KMS-11 (cell line): ENCODE measurements at regions not wholly inside any gene's neighbourhood (a gene's known extent, or its start where the extent isn't known, plus 50 kb on each side); places are given as distances from the start of the nearest gene placed in this dataset.
"Not testable (repeated sequence)": the region's sequence is repeated elsewhere in the genome, so short reads cannot be mapped to it uniquely, and the experiment has no call there.

ENCODE experiments used
- H2AFZ ChIP-seq: fragments of 200-600 bp; sonication (generic); 2 replicates; pipeline ENCODE4 v1.6.1; 2016; ENCODE audit warnings: antibody characterized with exemption, mixed run types, low read depth
- H3K27ac ChIP-seq: fragments of 200-600 bp; sonication (generic); 2 replicates; pipeline ENCODE4 v1.6.1; 2016; ENCODE audit warnings: mild to moderate bottlenecking, mixed run types
- H3K27me3 ChIP-seq: fragments of 200-600 bp; sonication (generic); 2 replicates; pipeline ENCODE4 v1.6.1; 2017; ENCODE audit warnings: mild to moderate bottlenecking, low read depth, mixed run types, moderate library complexity; ENCODE audit not compliant: insufficient read depth
- H3K36me3 ChIP-seq: fragments of 200-600 bp; sonication (generic); 2 replicates; pipeline ENCODE4 v1.6.1; 2017; ENCODE audit warnings: mild to moderate bottlenecking, mixed run types; ENCODE audit not compliant: insufficient read depth
- H3K4me1 ChIP-seq: fragments of 200-600 bp; sonication (generic); 2 replicates; pipeline ENCODE4 v1.6.1; 2016; ENCODE audit warnings: mild to moderate bottlenecking, low read depth, mixed run types; ENCODE audit not compliant: poor library complexity, severe bottlenecking
- H3K4me2 ChIP-seq: fragments of 200-600 bp; sonication (generic); 2 replicates; pipeline ENCODE4 v1.7.0; 2016; ENCODE audit warnings: mild to moderate bottlenecking, mixed run types
- H3K4me3 ChIP-seq: fragments of 200-600 bp; sonication (generic); IDR thresholded peaks from 2 replicates; pipeline ENCODE4 v1.6.1; 2017; ENCODE audit warnings: low read depth, low read length, mixed read lengths; ENCODE audit not compliant: insufficient read depth
- H3K79me2 ChIP-seq: fragments of 200-600 bp; sonication (generic); 2 replicates; pipeline ENCODE4 v1.6.1; 2016; ENCODE audit warnings: low read depth, mixed run types; ENCODE audit not compliant: insufficient read depth
- H3K9ac ChIP-seq: fragments of 200-600 bp; sonication (generic); 2 replicates; pipeline ENCODE4 v1.6.1; 2016; ENCODE audit warnings: mild to moderate bottlenecking, mixed run types
- H4K20me1 ChIP-seq: fragments of 200-600 bp; sonication (generic); 2 replicates; pipeline ENCODE4 v1.6.1; 2016; ENCODE audit warnings: mild to moderate bottlenecking, mixed run types; ENCODE audit not compliant: insufficient read depth
- TF ChIP-seq, protein P1 (sequence below): fragments of 200-600 bp; sonication (generic); conservative IDR thresholded peaks from 2 replicates; pipeline ENCODE4 v1.6.1; 2017; ENCODE audit warnings: low read depth, mild to moderate bottlenecking, antibody characterized with exemption, low read length, moderate library complexity, mixed read lengths

GRCh38 chr13:24943136-24943535 lies 152.8 kb upstream of the PABPC3 start:
- H3K36me3 ChIP-seq: no peaks in the 10 kb centered on the region
- H3K4me3 ChIP-seq: no peak overlapping the region
- no peaks in the 10 kb centered on the region for H4K20me1 ChIP-seq
- no peak overlapping the region for H3K9ac ChIP-seq
- TF ChIP-seq, protein P1, sequence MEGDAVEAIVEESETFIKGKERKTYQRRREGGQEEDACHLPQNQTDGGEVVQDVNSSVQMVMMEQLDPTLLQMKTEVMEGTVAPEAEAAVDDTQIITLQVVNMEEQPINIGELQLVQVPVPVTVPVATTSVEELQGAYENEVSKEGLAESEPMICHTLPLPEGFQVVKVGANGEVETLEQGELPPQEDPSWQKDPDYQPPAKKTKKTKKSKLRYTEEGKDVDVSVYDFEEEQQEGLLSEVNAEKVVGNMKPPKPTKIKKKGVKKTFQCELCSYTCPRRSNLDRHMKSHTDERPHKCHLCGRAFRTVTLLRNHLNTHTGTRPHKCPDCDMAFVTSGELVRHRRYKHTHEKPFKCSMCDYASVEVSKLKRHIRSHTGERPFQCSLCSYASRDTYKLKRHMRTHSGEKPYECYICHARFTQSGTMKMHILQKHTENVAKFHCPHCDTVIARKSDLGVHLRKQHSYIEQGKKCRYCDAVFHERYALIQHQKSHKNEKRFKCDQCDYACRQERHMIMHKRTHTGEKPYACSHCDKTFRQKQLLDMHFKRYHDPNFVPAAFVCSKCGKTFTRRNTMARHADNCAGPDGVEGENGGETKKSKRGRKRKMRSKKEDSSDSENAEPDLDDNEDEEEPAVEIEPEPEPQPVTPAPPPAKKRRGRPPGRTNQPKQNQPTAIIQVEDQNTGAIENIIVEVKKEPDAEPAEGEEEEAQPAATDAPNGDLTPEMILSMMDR: no peak
- no peaks in the 10 kb centered on the region for H3K79me2 ChIP-seq
- no peaks in the 10 kb centered on the region for H3K27me3 ChIP-seq
- H3K4me1 ChIP-seq: no peaks in the 10 kb centered on the region
- no peak overlapping the region for H3K27ac ChIP-seq
- H2AFZ ChIP-seq: no peak overlapping the region
- no peak overlapping the region for H3K4me2 ChIP-seq

GRCh38 chr13:24944073-24944472 lies 151.9 kb upstream of the PABPC3 start:
- H3K27me3 ChIP-seq, H4K20me1 ChIP-seq, H3K4me1 ChIP-seq, H3K36me3 ChIP-seq, H3K79me2 ChIP-seq, H3K4me2 ChIP-seq, H3K4me3 ChIP-seq, H3K9ac ChIP-seq, H3K27ac ChIP-seq, H2AFZ ChIP-seq: not testable (repeated sequence)

DNA sequence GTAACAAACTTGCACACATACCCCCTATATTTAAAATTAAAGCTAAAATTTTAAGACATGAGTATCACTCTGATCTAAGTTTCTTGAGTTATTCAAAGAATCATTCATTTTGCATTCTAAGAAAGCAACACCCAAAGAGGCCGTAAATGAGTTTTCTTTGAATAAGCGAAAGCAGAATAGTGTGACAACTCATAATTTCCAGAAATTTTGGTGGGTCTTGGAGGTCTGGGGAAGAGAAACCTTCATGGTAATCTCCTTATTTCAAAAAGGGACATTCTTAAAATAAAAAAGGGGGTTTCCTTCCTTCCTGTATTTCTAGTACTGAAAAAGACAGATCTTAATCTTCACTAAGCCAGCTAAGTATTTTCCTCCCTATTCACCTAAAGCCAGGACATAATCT lies 147.0 kb upstream of the PABPC3 start:
- H4K20me1 ChIP-seq, H3K9ac ChIP-seq, H3K27ac ChIP-seq, H3K36me3 ChIP-seq, H3K79me2 ChIP-seq, H3K27me3 ChIP-seq, H3K4me1 ChIP-seq, H2AFZ ChIP-seq, H3K4me3 ChIP-seq, H3K4me2 ChIP-seq: not testable (repeated sequence)

DNA sequence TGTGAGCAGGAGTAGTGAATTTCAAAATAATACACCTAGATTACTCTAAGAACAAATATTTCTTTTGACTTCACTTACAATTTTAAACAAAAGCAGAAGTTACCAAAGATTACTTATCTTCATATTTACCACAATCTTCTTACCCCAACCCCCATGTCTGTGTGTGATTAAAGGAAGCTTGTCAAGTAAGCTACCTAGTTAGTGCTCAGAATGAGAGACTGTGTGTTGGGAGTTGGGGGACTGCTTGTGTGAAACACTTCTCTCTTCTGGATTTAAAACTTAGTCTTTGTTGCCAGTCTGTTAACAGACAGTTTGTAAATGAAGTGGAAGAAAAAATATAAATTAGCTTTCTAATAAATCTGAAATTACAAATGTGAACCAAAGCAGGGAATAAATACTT lies 145.3 kb upstream of the PABPC3 start:
- H3K36me3 ChIP-seq, H2AFZ ChIP-seq, H3K27me3 ChIP-seq, H3K79me2 ChIP-seq, H3K27ac ChIP-seq, H3K9ac ChIP-seq, H3K4me1 ChIP-seq, H3K4me3 ChIP-seq, H3K4me2 ChIP-seq, H4K20me1 ChIP-seq: not testable (repeated sequence)

DNA sequence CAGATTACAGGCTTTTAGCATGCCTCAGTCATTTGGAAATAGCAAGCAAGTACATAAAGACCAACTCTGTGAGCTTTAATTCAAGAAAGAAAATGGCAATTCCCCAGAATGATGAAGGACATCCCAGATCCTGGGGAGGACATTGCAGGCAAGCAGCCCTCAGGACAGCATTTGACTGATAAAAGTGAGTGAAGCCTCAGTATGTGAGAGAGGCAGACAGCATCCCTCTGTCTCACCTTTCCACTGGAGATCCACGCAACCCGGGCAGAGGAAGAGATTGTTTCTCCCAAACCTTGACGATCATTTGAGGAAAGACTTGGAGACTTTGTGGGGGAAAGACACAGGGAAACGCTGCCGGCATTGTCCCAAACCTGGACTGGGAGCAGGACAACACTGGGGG lies 128.0 kb upstream of the PABPC3 start:
- not testable (repeated sequence) for H3K4me1 ChIP-seq, H3K36me3 ChIP-seq, H3K27me3 ChIP-seq, H3K4me3 ChIP-seq, H3K27ac ChIP-seq, H4K20me1 ChIP-seq, H3K79me2 ChIP-seq
- H2AFZ ChIP-seq: peak overlapping the region; percentile 85
- H3K9ac ChIP-seq: peak overlapping the region; percentile 53; the same call in 1 of the 2 replicates
- peak overlapping the region; percentile 66 for H3K4me2 ChIP-seq

- not testable (repeated sequence) for H2AFZ ChIP-seq, H3K4me2 ChIP-seq, H3K36me3 ChIP-seq, H3K4me3 ChIP-seq, H3K27ac ChIP-seq, H3K79me2 ChIP-seq, H3K27me3 ChIP-seq, H3K4me1 ChIP-seq, H4K20me1 ChIP-seq, H3K9ac ChIP-seq
- TF ChIP-seq, protein P1: peak; percentile 39; the same call in 1 of the 2 replicates
Measured at GRCh38 chr13:24968416-24968815, 127.5 kb upstream of the PABPC3 start.

- not testable (repeated sequence) for H3K4me2 ChIP-seq, H3K36me3 ChIP-seq, H3K27ac ChIP-seq
Measured at GRCh38 chr13:24973102-24973501, 122.8 kb upstream of the PABPC3 start.

DNA sequence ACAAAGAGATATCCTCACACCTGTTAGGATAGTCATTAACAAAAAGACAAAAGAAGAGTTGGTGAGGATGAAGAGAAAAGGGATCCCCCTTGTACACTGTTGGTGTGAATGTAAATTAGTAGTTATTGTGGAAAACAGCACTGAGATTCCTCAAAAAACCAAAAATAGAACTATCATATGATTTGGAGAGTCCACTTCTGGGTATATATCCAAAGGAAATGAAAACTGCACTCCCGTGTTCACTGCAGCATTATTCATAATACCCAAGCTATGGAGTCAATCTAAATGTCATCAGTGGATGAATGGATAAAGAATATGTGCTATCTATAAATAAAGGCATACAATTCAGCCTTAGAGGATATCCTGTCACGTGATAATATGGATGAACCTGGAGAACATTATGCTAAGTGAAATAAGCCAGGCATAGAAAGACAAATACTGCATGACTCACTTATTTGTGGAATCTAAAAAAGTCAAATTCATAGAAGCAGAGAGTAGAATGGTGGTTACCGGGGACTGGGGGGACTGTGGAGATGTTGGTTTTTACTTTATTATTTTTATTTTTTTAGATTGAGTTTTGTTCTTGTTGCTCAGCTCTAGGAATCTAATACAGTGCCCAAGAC lies 114.6 kb upstream of the PABPC3 start:
- H3K27ac ChIP-seq, H3K79me2 ChIP-seq, H3K36me3 ChIP-seq, H3K27me3 ChIP-seq, H3K4me1 ChIP-seq, H3K4me2 ChIP-seq, H3K9ac ChIP-seq, H2AFZ ChIP-seq, H4K20me1 ChIP-seq, H3K4me3 ChIP-seq: not testable (repeated sequence)

More at GRCh38 chr13:24973102-24973501, 122.8 kb upstream of the PABPC3 start:
- H3K27me3 ChIP-seq, H3K4me3 ChIP-seq, H3K9ac ChIP-seq, H3K4me1 ChIP-seq, H4K20me1 ChIP-seq, H2AFZ ChIP-seq, H3K79me2 ChIP-seq: not testable (repeated sequence)
